ENCODE measurements at regions not wholly inside any gene's neighbourhood (a gene's known extent, or its start where the extent isn't known, plus 50 kb on each side); places are given as distances from the start of the nearest gene placed in this dataset.

DNA sequence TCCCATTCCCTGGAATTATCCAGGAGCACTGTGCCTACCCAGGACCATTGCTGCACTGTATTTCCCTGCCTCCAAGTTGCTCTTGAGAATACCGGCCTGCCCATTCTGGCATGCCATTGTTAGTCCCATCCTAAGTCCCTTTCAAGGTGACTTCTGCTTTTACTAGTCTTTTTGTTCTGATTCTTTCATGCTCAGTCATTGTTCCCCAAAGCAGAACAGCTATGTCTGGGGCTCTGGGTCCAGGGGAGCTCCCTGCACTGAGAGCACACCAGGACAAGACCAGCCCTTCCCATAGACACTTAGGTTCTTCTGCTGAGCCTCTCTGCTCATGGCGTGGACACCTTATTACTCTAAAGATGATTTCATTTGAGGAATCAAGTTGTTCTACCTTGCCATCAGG is 388.9 kb upstream of the KLF4 start:
- H3K9me3 Mint-ChIP-seq (ENCODE audit: low read depth): no peaks in the 10 kb centered on the region
- no peak overlapping the region for H3K4me3 Mint-ChIP-seq (ENCODE audit: low read depth)
- no peaks in the 10 kb centered on the region for H3K4me1 Mint-ChIP-seq (ENCODE audit: low read depth)
- DNase-seq (ENCODE audit: low spot score, unreplicated experiment): no peak
- peaks cover 82% of the 10 kb centered on the region for H3K27me3 Mint-ChIP-seq
- no peaks in the 10 kb centered on the region for H3K36me3 Mint-ChIP-seq (ENCODE audit: insufficient read depth)
- no peak overlapping the region for H3K27ac Mint-ChIP-seq
- TF ChIP-seq, protein P1, sequence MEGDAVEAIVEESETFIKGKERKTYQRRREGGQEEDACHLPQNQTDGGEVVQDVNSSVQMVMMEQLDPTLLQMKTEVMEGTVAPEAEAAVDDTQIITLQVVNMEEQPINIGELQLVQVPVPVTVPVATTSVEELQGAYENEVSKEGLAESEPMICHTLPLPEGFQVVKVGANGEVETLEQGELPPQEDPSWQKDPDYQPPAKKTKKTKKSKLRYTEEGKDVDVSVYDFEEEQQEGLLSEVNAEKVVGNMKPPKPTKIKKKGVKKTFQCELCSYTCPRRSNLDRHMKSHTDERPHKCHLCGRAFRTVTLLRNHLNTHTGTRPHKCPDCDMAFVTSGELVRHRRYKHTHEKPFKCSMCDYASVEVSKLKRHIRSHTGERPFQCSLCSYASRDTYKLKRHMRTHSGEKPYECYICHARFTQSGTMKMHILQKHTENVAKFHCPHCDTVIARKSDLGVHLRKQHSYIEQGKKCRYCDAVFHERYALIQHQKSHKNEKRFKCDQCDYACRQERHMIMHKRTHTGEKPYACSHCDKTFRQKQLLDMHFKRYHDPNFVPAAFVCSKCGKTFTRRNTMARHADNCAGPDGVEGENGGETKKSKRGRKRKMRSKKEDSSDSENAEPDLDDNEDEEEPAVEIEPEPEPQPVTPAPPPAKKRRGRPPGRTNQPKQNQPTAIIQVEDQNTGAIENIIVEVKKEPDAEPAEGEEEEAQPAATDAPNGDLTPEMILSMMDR (IDR thresholded peaks at IDR 0.05; ENCODE audit: unreplicated experiment): no peak

DNA sequence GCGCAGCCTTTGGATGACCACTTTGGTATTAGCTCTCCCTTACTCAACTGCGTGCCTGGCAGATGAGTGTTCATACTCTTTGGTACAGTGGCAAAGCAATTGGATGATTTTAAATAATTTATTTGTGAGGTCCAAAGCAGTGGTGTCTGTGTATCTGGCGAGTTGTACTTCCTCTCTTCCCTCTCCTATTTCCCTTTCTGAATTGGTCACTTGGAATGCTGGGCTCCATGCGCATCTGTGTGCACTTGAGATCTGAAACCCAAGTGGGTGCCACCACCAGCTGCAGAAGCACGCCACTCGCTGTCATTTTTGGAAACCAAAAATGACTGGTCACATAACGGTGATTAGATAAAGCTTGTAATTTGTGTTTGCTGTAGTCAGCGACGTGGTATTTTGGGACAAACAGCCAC is 386.0 kb upstream of the KLF4 start:
- no peak overlapping the region for H3K27ac Mint-ChIP-seq
- H3K4me3 Mint-ChIP-seq (ENCODE audit: low read depth): no peak overlapping the region
- TF ChIP-seq, protein P1 (IDR thresholded peaks at IDR 0.05; ENCODE audit: unreplicated experiment): no peak
- no peaks in the 10 kb centered on the region for H3K36me3 Mint-ChIP-seq (ENCODE audit: insufficient read depth)
- H3K9me3 Mint-ChIP-seq (ENCODE audit: low read depth): no peaks in the 10 kb centered on the region
- peaks cover 85% of the 10 kb centered on the region for H3K27me3 Mint-ChIP-seq
- no peaks in the 10 kb centered on the region for H3K4me1 Mint-ChIP-seq (ENCODE audit: low read depth)
- no peak for DNase-seq (ENCODE audit: low spot score, unreplicated experiment)

DNA sequence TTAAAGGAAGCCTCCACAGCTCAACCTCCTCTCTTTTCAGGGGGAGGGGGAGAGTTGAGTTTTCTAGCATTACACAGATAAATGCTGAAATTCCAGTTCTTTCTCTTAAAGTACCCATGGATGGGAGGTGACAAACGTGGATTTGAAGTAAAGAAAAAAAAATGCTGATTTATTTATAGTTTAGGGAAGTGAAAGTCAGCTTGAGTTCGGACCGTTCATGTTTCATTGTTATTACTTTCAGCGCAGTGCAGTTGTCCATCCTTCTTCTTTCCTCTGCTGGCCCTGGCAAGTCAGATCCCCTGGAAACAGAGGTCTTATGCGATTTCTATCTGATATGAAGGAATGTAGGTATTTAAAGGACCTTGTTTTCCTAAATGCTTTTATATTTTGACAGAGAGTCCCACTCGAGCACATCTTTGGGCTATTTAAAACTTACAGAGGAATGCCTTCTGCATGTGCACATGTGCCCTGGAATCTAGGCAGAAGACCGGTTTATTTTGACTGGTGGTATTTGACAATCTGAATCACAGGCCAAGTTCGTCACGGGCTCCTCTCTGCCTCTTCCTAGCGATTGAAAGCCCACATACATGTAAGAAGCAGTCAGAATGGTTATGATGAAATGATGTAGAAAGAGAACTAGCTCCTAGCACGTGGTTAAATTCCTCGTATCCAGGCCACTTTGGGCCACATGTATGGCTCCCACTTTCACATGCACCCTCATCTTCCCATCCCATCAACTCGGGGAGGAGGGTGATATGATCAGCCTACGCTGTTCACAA is 385.2 kb upstream of the KLF4 start:
- Mint-ChIP-seq H3K27me3 (peaks cover 85% of the 10 kb centered on the region), H3K4me1 (ENCODE audit: low read depth) (no peaks in the 10 kb centered on the region), H3K9me3 (ENCODE audit: low read depth) (no peaks in the 10 kb centered on the region), H3K4me3 (ENCODE audit: low read depth) (no peak overlapping the region), H3K36me3 (ENCODE audit: insufficient read depth) (no peaks in the 10 kb centered on the region), H3K27ac (no peak overlapping the region)
- no peak for DNase-seq (ENCODE audit: low spot score, unreplicated experiment)
- TF ChIP-seq, protein P1 (IDR thresholded peaks at IDR 0.05; ENCODE audit: unreplicated experiment): no peak

DNA sequence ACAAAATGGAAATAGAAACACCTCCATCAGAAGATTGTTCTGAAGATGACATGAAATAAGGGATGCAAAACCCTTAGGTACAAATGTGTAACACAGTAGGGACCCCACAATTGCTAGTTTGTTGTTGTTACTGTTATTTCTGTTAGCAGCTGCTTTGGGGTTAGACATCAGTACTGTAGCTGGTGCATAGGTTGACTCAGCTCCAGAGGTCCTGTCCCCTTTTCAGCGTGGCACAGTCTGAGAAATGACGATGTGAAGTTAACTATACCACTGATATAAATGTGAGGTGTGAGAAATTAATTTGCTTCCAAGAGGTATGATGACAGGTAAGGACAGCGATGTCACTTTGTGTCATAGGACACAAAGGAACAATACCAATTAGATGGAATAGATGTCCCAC is 384.6 kb upstream of the KLF4 start:
- Mint-ChIP-seq H3K27me3 (peaks cover 83% of the 10 kb centered on the region), H3K27ac (no peak overlapping the region), H3K4me3 (ENCODE audit: low read depth) (no peak overlapping the region), H3K4me1 (ENCODE audit: low read depth) (no peaks in the 10 kb centered on the region), H3K9me3 (ENCODE audit: low read depth) (no peaks in the 10 kb centered on the region), H3K36me3 (ENCODE audit: insufficient read depth) (no peaks in the 10 kb centered on the region)
- DNase-seq (ENCODE audit: low spot score, unreplicated experiment): no peak
- TF ChIP-seq, protein P1 (IDR thresholded peaks at IDR 0.05; ENCODE audit: unreplicated experiment): no peak

DNA sequence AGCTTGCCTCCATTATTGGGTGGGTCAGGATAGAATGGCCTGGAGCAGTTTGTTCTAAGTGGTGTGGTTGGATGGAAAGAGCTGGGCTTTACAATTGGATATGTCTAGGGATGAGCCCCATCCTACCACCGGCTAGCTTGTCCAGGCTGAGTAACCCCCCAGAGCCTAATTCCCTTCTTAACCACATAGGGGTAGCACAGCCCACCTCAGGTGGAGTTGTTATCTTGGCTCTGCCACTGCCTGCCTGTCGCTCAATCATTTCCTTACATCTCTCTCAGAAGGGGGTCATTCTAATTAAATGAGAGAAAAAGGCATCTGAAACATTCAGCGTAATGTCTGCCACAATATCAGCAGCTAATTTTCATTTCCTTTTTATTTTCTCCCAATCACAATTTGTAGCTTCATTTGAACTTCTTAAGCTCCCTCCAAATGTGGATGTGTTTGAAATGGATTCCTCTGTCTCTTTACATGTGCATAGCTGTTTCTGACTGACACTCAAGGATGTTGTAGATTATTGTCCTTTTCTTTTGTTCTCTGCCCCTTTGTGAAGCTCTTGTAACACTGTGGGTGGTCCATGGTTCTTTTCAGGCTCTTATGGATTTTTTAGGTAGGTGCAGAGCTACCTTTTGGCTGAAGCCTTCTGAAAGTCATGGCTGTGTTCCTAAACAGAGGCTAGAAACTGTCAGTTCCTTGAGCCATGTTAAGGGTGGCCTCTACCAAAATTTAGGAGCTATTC is 383.1 kb upstream of the KLF4 start:
- Mint-ChIP-seq H3K36me3 (ENCODE audit: insufficient read depth) (no peaks in the 10 kb centered on the region), H3K9me3 (ENCODE audit: low read depth) (no peaks in the 10 kb centered on the region), H3K27me3 (peaks cover 87% of the 10 kb centered on the region), H3K4me3 (ENCODE audit: low read depth) (no peak overlapping the region), H3K27ac (no peak overlapping the region), H3K4me1 (ENCODE audit: low read depth) (no peaks in the 10 kb centered on the region)
- TF ChIP-seq, protein P1 (IDR thresholded peaks at IDR 0.05; ENCODE audit: unreplicated experiment): no peak
- DNase-seq (ENCODE audit: low spot score, unreplicated experiment): no peak
